ENCODE measurements at regions not wholly inside any gene's neighbourhood (a gene's known extent, or its start where the extent isn't known, plus 50 kb on each side); places are given as distances from the start of the nearest gene placed in this dataset.

- H3K4me2 ChIP-seq (ENCODE audit: insufficient read depth, low read length), result no peak overlapping the region
- intact Hi-C loops (cut with micrococcal nuclease) (loop anchor here (2.0 to 5.0 kb wide), 2 partner anchors 478 to 1540 kb away; no protein-coding TSS in a partner anchor), dilution Hi-C loops (cut with MboI; ENCODE audit: extremely low pct_ligation_motif_present, low sequenced_read_pairs) (no loop called here)
- no peak overlapping the region for H3K9ac ChIP-seq (replicated peaks; ENCODE audit: extremely low read depth, insufficient read depth, low read length)
- no peaks in the 10 kb centered on the region for H3K4me1 ChIP-seq (ENCODE audit: control insufficient read depth, extremely low read depth, insufficient read depth, low read length)
- no peak for FAIRE-seq
- ChIA-PET CTCF (interaction anchor here (0.9 to 1.3 kb wide), 8 partner anchors 12 to 1541 kb away, joined by 3 to 4 read pairs (median 3); no protein-coding TSS in a partner anchor), POLR2A (no interaction called here)
- no peaks in the 10 kb centered on the region for H3K79me2 ChIP-seq (ENCODE audit: control insufficient read depth, insufficient read depth, low read length)
- TF ChIP-seq POLR2A (IDR thresholded peaks at IDR 0.05; ENCODE audit: low read depth, low read length) (no peak), CTCF (IDR thresholded peaks at IDR 0.05; ENCODE audit: extremely low read depth in 1 of 2, insufficient read depth in 1 of 2, low read depth in 1 of 2, low read length in 2 of 2) (peak in 1 of 2 donors; percentile 20), JUN (IDR thresholded peaks at IDR 0.05; ENCODE audit: borderline replicate concordance, insufficient read depth, insufficient read length, low read depth) (no peak), MYC (IDR thresholded peaks at IDR 0.05; ENCODE audit: low read depth, low read length) (no peak), FOS (IDR thresholded peaks at IDR 0.05; ENCODE audit: borderline replicate concordance, insufficient read depth, low read length) (no peak)
- H3K9me1 ChIP-seq (replicated peaks; ENCODE audit: control insufficient read depth, extremely low read depth, insufficient read depth, low read length), result no peaks in the 10 kb centered on the region
- no peaks in the 10 kb centered on the region for H4K20me1 ChIP-seq (replicated peaks; ENCODE audit: control insufficient read depth, extremely low read depth, insufficient read depth, low read length)
- no TSS peak for BruUV-seq (replicated peaks)
- no peak overlapping the region for H2AFZ ChIP-seq (ENCODE audit: low read depth, low read length)
- H3K27me3 ChIP-seq (ENCODE audit: control insufficient read depth in 2 of 2, insufficient read depth in 2 of 2, low read length in 2 of 2), result no peaks in the 10 kb centered on the region
- H3K27ac ChIP-seq (ENCODE audit: insufficient read depth, low read depth, low read length), result no peak overlapping the region
- H3K9me3 ChIP-seq (replicated peaks; ENCODE audit: control insufficient read depth, insufficient read depth, low read length), result no peaks in the 10 kb centered on the region
- DNase-seq (ENCODE audit: low read depth, low spot score), result peak; percentile 14
- no peaks in the 10 kb centered on the region for H3K36me3 ChIP-seq (ENCODE audit: control insufficient read depth in 2 of 2, extremely low read depth in 1 of 2, insufficient read depth in 2 of 2, low read length in 2 of 2)
- no peak overlapping the region for H3K4me3 ChIP-seq (replicated peaks in 1 of 3; ENCODE audit: insufficient read depth in 1 of 3, low read depth in 1 of 3, low read length in 3 of 3)
These were observed 957.4 kb upstream of the NCAM2 start for GRCh38 chr21:20040768-20041167.

- H3K4me2 ChIP-seq (ENCODE audit: insufficient read depth, low read length), result no peak overlapping the region
- no peaks in the 10 kb centered on the region for H3K4me1 ChIP-seq (ENCODE audit: control insufficient read depth, extremely low read depth, insufficient read depth, low read length)
- dilution Hi-C loops (cut with MboI; ENCODE audit: extremely low pct_ligation_motif_present, low sequenced_read_pairs), result no loop called here
- no peaks in the 10 kb centered on the region for H4K20me1 ChIP-seq (replicated peaks; ENCODE audit: control insufficient read depth, extremely low read depth, insufficient read depth, low read length)
- no peaks in the 10 kb centered on the region for H3K27me3 ChIP-seq (ENCODE audit: control insufficient read depth in 2 of 2, insufficient read depth in 2 of 2, low read length in 2 of 2)
- no peak overlapping the region for H3K27ac ChIP-seq (ENCODE audit: insufficient read depth, low read depth, low read length)
- POLR2A ChIA-PET, result no interaction called here
- no peaks in the 10 kb centered on the region for H3K36me3 ChIP-seq (ENCODE audit: control insufficient read depth in 2 of 2, extremely low read depth in 1 of 2, insufficient read depth in 2 of 2, low read length in 2 of 2)
- CTCF ChIA-PET, result no interaction called here
- no peaks in the 10 kb centered on the region for H3K9me3 ChIP-seq (replicated peaks; ENCODE audit: control insufficient read depth, insufficient read depth, low read length)
- H2AFZ ChIP-seq (ENCODE audit: low read depth, low read length), result no peak overlapping the region
- TF ChIP-seq MYC (IDR thresholded peaks at IDR 0.05; ENCODE audit: low read depth, low read length) (no peak), POLR2AphosphoS5 (IDR thresholded peaks at IDR 0.05; ENCODE audit: insufficient read depth, low read depth, low read length) (no peak), CTCF (IDR thresholded peaks at IDR 0.05; ENCODE audit: extremely low read depth in 1 of 2, insufficient read depth in 1 of 2, low read depth in 1 of 2, low read length in 2 of 2) (no peak), MAX (IDR thresholded peaks at IDR 0.05; ENCODE audit: insufficient read depth, insufficient read length) (no peak), GATA2 (IDR thresholded peaks at IDR 0.05; ENCODE audit: insufficient read depth, insufficient read length, low read depth, low read length) (no peak), JUN (IDR thresholded peaks at IDR 0.05; ENCODE audit: borderline replicate concordance, insufficient read depth, insufficient read length, low read depth) (no peak), FOS (IDR thresholded peaks at IDR 0.05; ENCODE audit: borderline replicate concordance, insufficient read depth, low read length) (no peak), EZH2 (IDR thresholded peaks at IDR 0.05; ENCODE audit: borderline replicate concordance, low read depth, low read length, severe bottlenecking) (no peak), POLR2A (IDR thresholded peaks at IDR 0.05; ENCODE audit: low read depth, low read length) (no peak)
- no peaks in the 10 kb centered on the region for H3K79me2 ChIP-seq (ENCODE audit: control insufficient read depth, insufficient read depth, low read length)
- no peaks in the 10 kb centered on the region for H3K9me1 ChIP-seq (replicated peaks; ENCODE audit: control insufficient read depth, extremely low read depth, insufficient read depth, low read length)
- H3K9ac ChIP-seq (replicated peaks; ENCODE audit: extremely low read depth, insufficient read depth, low read length), result no peak overlapping the region
- FAIRE-seq (no peak), DNase-seq (ENCODE audit: low read depth, low spot score) (no peak)
- BruUV-seq (replicated peaks), result no TSS peak
- intact Hi-C loops (cut with micrococcal nuclease), result no loop called here
- no peak overlapping the region for H3K4me3 ChIP-seq (replicated peaks in 1 of 3; ENCODE audit: insufficient read depth in 1 of 3, low read depth in 1 of 3, low read length in 3 of 3)
These were observed 953.0 kb upstream of the NCAM2 start for GRCh38 chr21:20045197-20045596.

Data from endothelial cell of umbilical vein (primary cell).